Gastrocnemius medialis (tissue), 4 donors: ENCODE measurements at regions not wholly inside any gene's neighbourhood (a gene's known extent, or its start where the extent isn't known, plus 50 kb on each side); places are given as distances from the start of the nearest gene placed in this dataset.

Source experiments
- ATAC-seq, 2 donors: fragments of 150-250 bp; one replicate each; pipeline ENCODE4 v1.9.1; 2016
- DNase-seq, 2 donors: peaks; one replicate each; pipeline ENCODE4 v3.0.0-alpha.2; 2019
- H3K27ac ChIP-seq, 4 donors: fragments of 200-600 bp; sonication (generic); 1 replicate in 1 of 4; 2 replicates in 3 of 4; pipeline ENCODE4 v1.5.1; 2016 to 2018; ENCODE audit warnings: mild to moderate bottlenecking in 2 of 4, moderate library complexity in 1 of 4
- H3K27me3 ChIP-seq, 3 donors: fragments of 200-600 bp; sonication (generic) in 2 of 3; 1 replicate in 1 of 3; 2 replicates in 2 of 3; pipeline versions ENCODE4 v1.5.1 to v1.6.0; 2016 to 2019; ENCODE audit warnings: mild to moderate bottlenecking in 1 of 3, moderate library complexity in 1 of 3
- H3K36me3 ChIP-seq, 2 donors: fragments of 200-600 bp; sonication (generic) in 1 of 2; one replicate each; pipeline ENCODE4 v1.5.1; 2017 to 2018
- H3K4me1 ChIP-seq, 2 donors: fragments of 200-600 bp; sonication (generic) in 1 of 2; one replicate each; pipeline ENCODE4 v1.5.1; 2016 to 2017; ENCODE audit warnings: mild to moderate bottlenecking in 2 of 2
- H3K4me3 ChIP-seq, 4 donors: fragments of 200-600 bp; sonication (generic) in 3 of 4; 1 replicate in 1 of 4; 2 replicates in 3 of 4; pipeline ENCODE4 v1.5.1; 2016 to 2019; ENCODE audit warnings: mild to moderate bottlenecking in 2 of 4
- H3K9me3 ChIP-seq, 3 donors: fragments of 200-600 bp; sonication (generic) in 2 of 3; 1 replicate in 1 of 3; 2 replicates in 2 of 3; pipeline ENCODE4 v1.5.1; 2016 to 2019
- POLR2A ChIP-seq, 2 donors: fragments of 450-650 bp; IDR thresholded peaks; one replicate each; pipeline ENCODE4 v1.6.1; 2017; ENCODE audit warnings: antibody characterized with exemption in 2 of 2, mild to moderate bottlenecking in 2 of 2, moderate library complexity in 2 of 2
- in situ Hi-C, 4 donors: fragments of 200-750 bp; cut with MboI; loops; one replicate each; pipeline versions ENCODE4 v1.15.0 to v1.8.0; 2017; ENCODE audit warnings: low sequenced_read_pairs in 4 of 4
- intact Hi-C: fragments of 100-400 bp; cut with DNase I; formaldehyde crosslinking; loops from one replicate; pipeline ENCODE4 v1.15.1; 2023; ENCODE audit warnings: low total_unique reads
- TF ChIP-seq, protein P1 (sequence below), 5 experiments: fragments of 450-650 bp in 3 of 5; fragments of 200-600 bp in 2 of 5; sonication (generic) in 2 of 5; IDR thresholded peaks in 4 of 5; conservative IDR thresholded peaks in 1 of 5; 1 replicate in 4 of 5; 2 replicates in 1 of 5; pipeline ENCODE4 v1.5.1; 2016 to 2019; ENCODE audit warnings: antibody characterized with exemption in 5 of 5, mild to moderate bottlenecking in 3 of 5, moderate library complexity in 3 of 5

DNA sequence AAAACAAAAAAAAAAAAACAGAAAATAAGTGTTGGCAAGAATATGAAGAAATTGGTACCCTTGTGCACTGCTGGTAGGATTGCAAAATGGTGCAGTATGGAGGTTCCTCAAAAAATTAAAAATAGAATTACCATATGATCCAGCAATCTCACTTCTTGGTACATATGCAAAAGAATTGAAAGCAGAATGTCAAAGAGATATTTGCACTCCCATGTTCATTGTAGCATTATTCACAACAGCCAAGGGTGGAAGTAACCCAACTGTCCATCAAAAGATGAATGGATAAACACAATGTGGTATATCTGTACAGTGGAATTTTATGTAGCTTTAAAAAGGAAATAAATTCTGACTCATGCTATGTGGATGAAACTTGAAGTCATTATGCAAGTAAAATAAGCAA is 72.8 kb upstream of the POU3F3 start:
- ATAC-seq: no peak
- H3K27ac ChIP-seq: no peak overlapping the region
- DNase-seq: no peak
- no peaks in the 10 kb centered on the region for H3K4me1 ChIP-seq
- H3K4me3 ChIP-seq: no peak overlapping the region
- H3K9me3 ChIP-seq: no peaks in the 10 kb centered on the region
- H3K27me3 ChIP-seq: no peaks in the 10 kb centered on the region
- in situ Hi-C loops (no loop called here), intact Hi-C loops (no loop called here)
- H3K36me3 ChIP-seq: no peaks in the 10 kb centered on the region
- TF ChIP-seq, protein P1, sequence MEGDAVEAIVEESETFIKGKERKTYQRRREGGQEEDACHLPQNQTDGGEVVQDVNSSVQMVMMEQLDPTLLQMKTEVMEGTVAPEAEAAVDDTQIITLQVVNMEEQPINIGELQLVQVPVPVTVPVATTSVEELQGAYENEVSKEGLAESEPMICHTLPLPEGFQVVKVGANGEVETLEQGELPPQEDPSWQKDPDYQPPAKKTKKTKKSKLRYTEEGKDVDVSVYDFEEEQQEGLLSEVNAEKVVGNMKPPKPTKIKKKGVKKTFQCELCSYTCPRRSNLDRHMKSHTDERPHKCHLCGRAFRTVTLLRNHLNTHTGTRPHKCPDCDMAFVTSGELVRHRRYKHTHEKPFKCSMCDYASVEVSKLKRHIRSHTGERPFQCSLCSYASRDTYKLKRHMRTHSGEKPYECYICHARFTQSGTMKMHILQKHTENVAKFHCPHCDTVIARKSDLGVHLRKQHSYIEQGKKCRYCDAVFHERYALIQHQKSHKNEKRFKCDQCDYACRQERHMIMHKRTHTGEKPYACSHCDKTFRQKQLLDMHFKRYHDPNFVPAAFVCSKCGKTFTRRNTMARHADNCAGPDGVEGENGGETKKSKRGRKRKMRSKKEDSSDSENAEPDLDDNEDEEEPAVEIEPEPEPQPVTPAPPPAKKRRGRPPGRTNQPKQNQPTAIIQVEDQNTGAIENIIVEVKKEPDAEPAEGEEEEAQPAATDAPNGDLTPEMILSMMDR (IDR thresholded peaks at IDR 0.05 in 4 of 5, conservative IDR thresholded peaks at IDR 0.05 in 1 of 5): no peak
- TF ChIP-seq POLR2A (IDR thresholded peaks at IDR 0.05): no peak

- intact Hi-C loops: no loop called here
- Histone ChIP-seq H3K4me3 (no peak overlapping the region), H3K27ac (no peak overlapping the region), H3K9me3 (no peaks in the 10 kb centered on the region), H3K27me3 (no peaks in the 10 kb centered on the region), H3K4me1 (peaks cover 0 to 10% of the 10 kb centered on the region in 2 donors), H3K36me3 (no peaks in the 10 kb centered on the region)
- no peak for TF ChIP-seq POLR2A (IDR thresholded peaks at IDR 0.05)
- TF ChIP-seq, protein P1 (IDR thresholded peaks at IDR 0.05 in 4 of 5, conservative IDR thresholded peaks at IDR 0.05 in 1 of 5): no peak
- ATAC-seq: no peak
- in situ Hi-C loops: no loop called here
- no peak for DNase-seq
These were observed 69.7 kb upstream of the POU3F3 start for GRCh38 chr2:104784264-104784663.

DNA sequence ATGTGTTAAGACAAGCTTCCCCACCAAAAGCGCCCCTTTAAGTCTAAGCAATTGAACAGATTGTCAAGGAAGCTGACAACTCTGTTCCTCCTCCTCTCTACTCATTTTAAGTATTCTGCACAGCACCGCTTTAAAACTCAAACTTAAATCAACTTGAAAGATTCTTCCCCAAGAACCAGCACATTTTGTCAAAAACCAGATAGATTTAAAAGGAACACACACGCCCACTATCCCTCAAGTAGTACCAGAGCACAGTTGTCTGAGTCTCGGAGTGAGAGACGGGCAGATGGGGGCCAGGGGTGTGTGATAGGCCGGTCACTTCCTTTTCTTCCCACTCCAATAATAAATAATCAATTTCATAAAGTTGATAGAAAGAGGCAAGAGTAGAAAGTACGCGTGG is 67.7 kb upstream of the POU3F3 start:
- intact Hi-C loops: no loop called here
- ATAC-seq (no peak), DNase-seq (no peak)
- H3K4me3 ChIP-seq: no peak overlapping the region
- TF ChIP-seq, protein P1 (IDR thresholded peaks at IDR 0.05 in 4 of 5, conservative IDR thresholded peaks at IDR 0.05 in 1 of 5): no peak
- in situ Hi-C loops: no loop called here
- H3K27ac ChIP-seq: no peak overlapping the region
- H3K36me3 ChIP-seq: no peaks in the 10 kb centered on the region
- peaks cover 12 to 24% of the 10 kb centered on the region in 2 donors for H3K4me1 ChIP-seq
- no peaks in the 10 kb centered on the region for H3K27me3 ChIP-seq
- H3K9me3 ChIP-seq: no peaks in the 10 kb centered on the region

- H3K27ac ChIP-seq: no peak overlapping the region
- intact Hi-C loops: no loop called here
These were observed 67.1 kb upstream of the POU3F3 start for GRCh38 chr2:104786821-104787220.

More at GRCh38 chr2:104786821-104787220, 67.1 kb upstream of the POU3F3 start:
- in situ Hi-C loops: no loop called here
- Histone ChIP-seq H3K27me3 (no peaks in the 10 kb centered on the region), H3K36me3 (no peaks in the 10 kb centered on the region), H3K4me3 (no peak overlapping the region), H3K9me3 (no peaks in the 10 kb centered on the region), H3K4me1 (peaks cover 12 to 24% of the 10 kb centered on the region in 2 donors)
- no peak for TF ChIP-seq POLR2A (IDR thresholded peaks at IDR 0.05)
- TF ChIP-seq, protein P1 (IDR thresholded peaks at IDR 0.05 in 4 of 5, conservative IDR thresholded peaks at IDR 0.05 in 1 of 5): no peak
- DNase-seq (no peak), ATAC-seq (no peak)
